GM19324 (cell line): ENCODE measurements at regions not wholly inside any gene's neighbourhood (a gene's known extent, or its start where the extent isn't known, plus 50 kb on each side); places are given as distances from the start of the nearest gene placed in this dataset.
"Not testable (repeated sequence)": the region's sequence is repeated elsewhere in the genome, so short reads cannot be mapped to it uniquely, and the experiment has no call there.

Source experiments
- ATAC-seq: cut with Tn5 transposase; IDR thresholded peaks from one replicate; pipeline ENCODE4 v1.9.1; 2021; ENCODE audit warnings: mild to moderate bottlenecking, moderate library complexity; ENCODE audit not compliant: unreplicated experiment, low FRiP score

DNA sequence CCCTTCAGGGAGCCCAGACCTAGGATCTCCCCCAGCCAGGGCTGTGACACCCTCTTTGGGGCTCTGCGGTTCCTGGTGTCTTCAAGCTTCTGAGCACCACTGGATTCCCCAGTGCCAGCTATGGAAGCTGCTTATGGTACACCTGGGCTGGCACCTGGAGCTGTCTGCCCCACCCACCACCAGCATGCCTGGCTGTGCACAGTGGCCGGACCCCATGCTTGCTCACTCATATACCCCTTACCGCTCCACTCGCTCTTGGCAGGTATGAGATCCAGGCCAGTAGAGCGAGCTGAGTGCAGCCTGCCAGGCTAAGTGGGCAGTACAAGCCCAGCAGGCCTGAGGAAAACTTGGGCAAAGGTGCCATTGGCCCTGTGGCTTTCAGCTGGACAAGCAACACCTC is 114.0 kb downstream of the DACT1 start:
- no peak for ATAC-seq

- ATAC-seq: no peak
These were observed 114.5 kb downstream of the DACT1 start for GRCh38 chr14:58752289-58752688.

DNA sequence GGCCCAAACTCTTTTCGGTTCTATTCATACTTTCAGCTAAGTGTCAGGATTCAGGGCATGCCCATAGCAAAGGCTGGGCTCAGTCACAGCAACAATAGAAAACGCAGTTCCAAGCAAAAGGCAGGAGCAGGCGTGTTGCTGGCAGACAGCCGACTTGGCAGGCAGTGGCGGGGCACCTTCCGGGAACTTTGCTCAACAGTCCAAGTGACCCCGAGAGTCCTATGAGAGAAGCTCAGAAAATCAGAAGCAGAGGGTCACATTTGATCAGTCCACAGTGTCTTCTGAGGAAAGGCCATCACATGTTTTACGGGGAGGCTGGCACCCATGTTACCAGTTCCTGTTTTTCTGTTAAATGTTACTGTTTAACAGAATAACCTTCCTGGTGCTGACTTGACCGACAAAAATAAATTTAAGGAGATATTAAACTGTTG is 115.0 kb downstream of the DACT1 start:
- no peak for ATAC-seq

GRCh38 chr14:58755031-58755925 is 117.5 kb downstream of the DACT1 start:
- ATAC-seq: no peak

DNA sequence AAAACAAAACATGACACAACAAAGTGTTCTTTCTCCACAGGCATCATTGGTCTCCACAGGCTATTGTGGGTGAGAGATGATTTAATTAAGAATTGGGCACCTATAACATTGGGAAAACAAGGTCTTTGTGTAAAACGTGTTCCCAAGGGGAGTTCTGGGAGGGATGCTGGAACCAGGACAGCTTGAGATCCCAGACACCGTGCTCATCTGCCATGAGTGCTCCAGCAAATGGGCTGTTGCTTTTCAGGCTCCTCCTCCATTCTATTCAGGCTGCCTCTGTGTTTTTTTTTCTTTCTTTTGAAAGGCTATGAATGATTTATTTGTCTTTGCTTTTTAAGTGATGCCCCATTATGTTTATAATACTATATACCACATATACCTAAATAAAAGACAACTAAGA is 122.4 kb downstream of the DACT1 start:
- no peak for ATAC-seq

DNA sequence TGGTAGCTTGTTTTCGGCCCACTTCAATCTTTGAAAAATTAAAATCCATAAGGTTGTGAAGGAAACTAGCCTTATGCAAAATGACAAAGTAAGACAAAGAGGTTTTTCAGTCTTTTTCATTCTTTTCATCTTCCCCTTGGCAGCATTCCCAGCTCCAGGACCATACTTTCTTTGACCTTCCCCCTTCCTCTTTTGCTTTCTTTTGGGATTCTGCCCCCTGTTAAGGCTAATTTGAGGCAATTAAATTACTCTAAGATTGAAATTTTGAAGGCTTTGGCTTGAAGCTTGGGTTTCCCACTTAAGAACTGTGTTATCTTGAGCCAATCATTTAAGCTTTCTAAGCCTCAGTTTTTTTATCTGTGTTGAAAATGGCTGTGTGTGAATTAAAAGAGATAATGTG is 124.9 kb downstream of the DACT1 start:
- no peak for ATAC-seq

GRCh38 chr14:58763210-58763609 is 125.4 kb downstream of the DACT1 start:
- ATAC-seq: no peak

- no peak for ATAC-seq
These were observed 127.7 kb downstream of the DACT1 start for GRCh38 chr14:58765418-58765831.

DNA sequence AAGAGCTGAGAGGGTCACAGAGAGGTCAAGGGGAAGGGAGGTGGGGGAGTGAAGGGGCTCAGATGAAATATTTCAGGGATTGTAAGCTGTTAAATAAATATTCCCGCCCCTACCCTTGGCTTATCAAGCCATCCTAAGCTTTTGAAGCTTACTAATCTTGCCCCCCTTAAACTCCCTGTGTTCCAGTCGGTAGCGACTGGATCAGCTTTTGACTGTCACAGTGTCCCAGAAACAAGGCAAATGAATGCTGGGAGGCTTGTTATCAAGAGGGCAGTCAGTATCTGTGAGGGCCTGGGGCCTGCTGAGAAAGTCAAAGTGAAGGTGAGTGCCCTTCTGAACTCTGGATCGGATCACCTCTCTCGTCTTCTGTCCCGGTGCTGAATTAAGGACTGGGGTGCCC is 128.1 kb downstream of the DACT1 start:
- no peak for ATAC-seq

- no peak for ATAC-seq
These were observed 131.4 kb downstream of the DACT1 start for GRCh38 chr14:58769011-58769643.

GRCh38 chr14:58769771-58770170 is 132.0 kb downstream of the DACT1 start:
- no peak for ATAC-seq

GRCh38 chr14:58770491-58770982 is 132.8 kb downstream of the DACT1 start:
- ATAC-seq: no peak

- ATAC-seq: no peak
These were observed 133.3 kb downstream of the DACT1 start for GRCh38 chr14:58771016-58771415.

DNA sequence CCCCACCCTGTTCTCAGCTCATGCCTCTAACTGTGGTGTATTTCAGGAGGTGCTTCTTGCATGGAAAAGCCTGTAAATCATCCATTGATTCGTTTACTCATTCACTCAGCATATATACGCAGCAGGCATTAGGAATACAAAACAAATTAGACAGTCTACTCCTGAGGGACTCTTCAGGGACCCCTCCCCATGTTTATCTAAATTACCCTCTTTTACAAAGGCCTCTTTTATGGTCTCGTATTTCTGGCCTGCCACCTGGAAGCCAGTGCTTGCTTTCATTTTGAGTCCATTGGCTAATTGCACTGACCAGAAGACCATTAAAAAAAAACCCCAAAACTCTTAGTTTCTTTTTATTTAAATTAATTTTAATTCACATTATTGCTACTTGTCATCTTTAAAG is 134.4 kb downstream of the DACT1 start:
- no peak for ATAC-seq

GRCh38 chr14:58772794-58773620 is 135.2 kb downstream of the DACT1 start:
- ATAC-seq: no peak

- ATAC-seq: no peak
These were observed 136.8 kb downstream of the DACT1 start for GRCh38 chr14:58774531-58774930.

GRCh38 chr14:58775130-58775529 is 137.4 kb downstream of the DACT1 start:
- ATAC-seq: not testable (repeated sequence)

- ATAC-seq: no peak
These were observed 138.8 kb downstream of the DACT1 start for GRCh38 chr14:58776516-58776915.

DNA sequence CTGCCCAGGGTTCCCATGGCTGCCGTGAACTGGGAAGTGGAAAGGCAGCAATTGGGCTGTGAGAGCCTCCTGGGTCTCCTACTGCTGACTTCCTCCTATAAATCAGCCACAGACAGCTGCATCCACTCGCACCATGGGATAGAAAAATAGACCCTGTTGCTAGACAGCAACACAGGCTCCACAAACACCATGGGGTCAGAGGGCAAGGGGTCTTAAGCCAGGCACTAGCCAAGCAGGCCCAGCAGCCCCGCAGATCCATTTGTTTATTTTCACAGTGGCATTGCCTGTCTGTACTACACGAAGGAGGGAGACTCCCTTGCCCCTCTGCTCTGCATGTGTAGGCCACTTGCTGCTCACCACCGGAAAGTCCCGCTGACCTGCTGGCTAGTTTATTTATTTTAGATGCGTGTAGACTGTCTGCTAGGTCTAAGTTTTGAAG is 139.8 kb downstream of the DACT1 start:
- no peak for ATAC-seq

GRCh38 chr14:58778202-58778601 is 140.4 kb downstream of the DACT1 start:
- ATAC-seq: no peak

DNA sequence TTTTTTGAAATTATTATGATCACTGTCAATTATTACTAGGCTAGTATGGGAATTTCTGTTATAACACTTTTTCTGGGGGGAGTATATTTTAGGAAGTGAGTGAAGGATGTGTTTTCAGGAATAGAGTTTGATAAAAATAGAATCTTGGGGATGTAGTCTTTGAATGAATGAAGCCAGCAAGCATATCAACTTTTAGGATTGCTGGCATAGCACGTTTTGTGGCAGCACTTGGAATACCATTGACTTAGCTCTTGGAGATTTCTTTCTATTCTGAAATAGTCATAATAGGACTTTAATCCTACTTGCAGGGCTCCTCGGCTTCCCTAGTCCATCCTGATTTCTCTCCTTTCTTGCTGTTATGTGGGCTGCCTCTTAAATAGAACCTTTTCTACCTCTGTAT is 141.6 kb downstream of the DACT1 start:
- no peak for ATAC-seq
